Mesenteric fat pad (tissue), 1 donor: ENCODE measurements at regions not wholly inside any gene's neighbourhood (a gene's known extent, or its start where the extent isn't known, plus 50 kb on each side); places are given as distances from the start of the nearest gene placed in this dataset.

Experiments used
- DNase-seq: peaks from one replicate; pipeline ENCODE4 v3.0.0-alpha.2; 2020; ENCODE audit warnings: low spot score
- donor health status: DM: yes; HTN: yes; CAD: no.

GRCh38 chr3:64856977-64857516 is 169.2 kb upstream of the ADAMTS9 start:
- DNase-seq, result no peak

GRCh38 chr3:64856106-64856505 is 168.3 kb upstream of the ADAMTS9 start:
- no peak for DNase-seq

- DNase-seq, result no peak
Measured at GRCh38 chr3:64853456-64853855, 165.7 kb upstream of the ADAMTS9 start.

- DNase-seq, result no peak
Measured at GRCh38 chr3:64852738-64853137, 164.9 kb upstream of the ADAMTS9 start.

- no peak for DNase-seq
Measured at GRCh38 chr3:64848822-64849221, 161.0 kb upstream of the ADAMTS9 start.

- DNase-seq, result no peak
Measured at GRCh38 chr3:64848127-64848800, 160.5 kb upstream of the ADAMTS9 start.

GRCh38 chr3:64844558-64844957 is 156.8 kb upstream of the ADAMTS9 start:
- no peak for DNase-seq

GRCh38 chr3:64837986-64838735 is 150.4 kb upstream of the ADAMTS9 start:
- DNase-seq, result no peak

- no peak for DNase-seq
Measured at GRCh38 chr3:64837126-64837738, 149.4 kb upstream of the ADAMTS9 start.

GRCh38 chr3:64836097-64836496 is 148.3 kb upstream of the ADAMTS9 start:
- DNase-seq, result no peak

- DNase-seq, result no peak
Measured at GRCh38 chr3:64832098-64832497, 144.3 kb upstream of the ADAMTS9 start.

- no peak for DNase-seq
Measured at GRCh38 chr3:64830681-64831080, 142.9 kb upstream of the ADAMTS9 start.

- no peak for DNase-seq
Measured at GRCh38 chr3:64829331-64829730, 141.5 kb upstream of the ADAMTS9 start.

- DNase-seq, result no peak
Measured at GRCh38 chr3:64828276-64828675, 140.5 kb upstream of the ADAMTS9 start.

- no peak for DNase-seq
Measured at GRCh38 chr3:64827431-64827830, 139.6 kb upstream of the ADAMTS9 start.

GRCh38 chr3:64827019-64827418 is 139.2 kb upstream of the ADAMTS9 start:
- DNase-seq, result no peak

GRCh38 chr3:64825404-64826120 is 137.8 kb upstream of the ADAMTS9 start:
- DNase-seq, result no peak

- DNase-seq, result no peak
Measured at GRCh38 chr3:64824394-64824909, 136.7 kb upstream of the ADAMTS9 start.

- no peak for DNase-seq
Measured at GRCh38 chr3:64818196-64818595, 130.4 kb upstream of the ADAMTS9 start.

- no peak for DNase-seq
Measured at GRCh38 chr3:64816355-64816754, 128.6 kb upstream of the ADAMTS9 start.

GRCh38 chr3:64815789-64816188 is 128.0 kb upstream of the ADAMTS9 start:
- no peak for DNase-seq
